WTC11 (cell line): ENCODE measurements at regions not wholly inside any gene's neighbourhood (a gene's known extent, or its start where the extent isn't known, plus 50 kb on each side); places are given as distances from the start of the nearest gene placed in this dataset.

Experiments used
- ATAC-seq: fragments of 200-7000 bp; cut with Tn5 transposase; 2 replicates; pipeline ENCODE4 v1.10.0; 2021; ENCODE audit warnings: mild to moderate bottlenecking, moderate library complexity
- CTCF ChIA-PET: fragments of 300-600 bp; sonication (Branson Sonifier 250); formaldehyde crosslinking; loops from one replicate; lab custom pipeline; 2021; ENCODE audit warnings: antibody characterized with exemption; lab: Charles Lee
- POLR2A ChIA-PET: fragments of 350-600 bp; sonication (Branson Sonifier 250); formaldehyde crosslinking; loops from one replicate; lab custom pipeline; 2021; ENCODE audit warnings: antibody characterized with exemption; lab: Charles Lee
- DNase-seq: peaks from one replicate; pipeline ENCODE4 v3.0.0; 2021; ENCODE audit warnings: low spot score
- H3K27ac Mint-ChIP-seq: 2 replicates; pipeline ENCODE4 v1.8.0; 2021; ENCODE audit warnings: mixed read lengths
- H3K27me3 Mint-ChIP-seq: 2 replicates; pipeline ENCODE4 v1.8.0; 2021; ENCODE audit warnings: low read depth, mild to moderate bottlenecking, moderate library complexity, mixed read lengths
- H3K36me3 Mint-ChIP-seq: 2 replicates; pipeline ENCODE4 v1.8.0; 2021; ENCODE audit warnings: mixed read lengths
- H3K4me1 Mint-ChIP-seq: 2 replicates; pipeline ENCODE4 v1.8.0; 2022; ENCODE audit warnings: mixed read lengths
- H3K4me3 Mint-ChIP-seq: 2 replicates; pipeline ENCODE4 v1.8.0; 2021; ENCODE audit warnings: mild to moderate bottlenecking, moderate library complexity, mixed read lengths
- H3K9me3 Mint-ChIP-seq: 2 replicates; pipeline ENCODE4 v1.8.0; 2021; ENCODE audit warnings: mixed read lengths
- CDX4 ChIP-seq: fragments of 250-450 bp; sonication (Bioruptor Pico); IDR thresholded peaks from 2 replicates; pipeline ENCODE4 v1.9.0; 2021; ENCODE audit warnings: moderate library complexity, mild to moderate bottlenecking, inconsistent platforms, borderline replicate concordance
- E2F5 ChIP-seq: sonication (generic); formaldehyde crosslinking; IDR thresholded peaks from 2 replicates; pipeline ENCODE4 v1.8.1; 2022; ENCODE audit warnings: mild to moderate bottlenecking, moderate library complexity, missing genetic modification reagents
- ERG ChIP-seq: fragments of 250-450 bp; sonication (Bioruptor Pico); IDR thresholded peaks from 2 replicates; pipeline ENCODE4 v1.8.0; 2021; ENCODE audit warnings: mild to moderate bottlenecking
- ESRRA ChIP-seq: sonication (generic); formaldehyde crosslinking; IDR thresholded peaks from 2 replicates; pipeline ENCODE4 v1.8.1; 2022; ENCODE audit warnings: mild to moderate bottlenecking, missing genetic modification reagents, borderline replicate concordance
- GABPB1 ChIP-seq: sonication (generic); formaldehyde crosslinking; IDR thresholded peaks from 2 replicates; pipeline ENCODE4 v1.8.1; 2023; ENCODE audit warnings: mild to moderate bottlenecking, missing genetic modification reagents
- JAZF1 ChIP-seq: fragments of 250-450 bp; sonication (Bioruptor Pico); IDR thresholded peaks from 2 replicates; pipeline ENCODE4 v1.9.0; 2021; ENCODE audit warnings: moderate library complexity, mild to moderate bottlenecking, inconsistent platforms
- KAT7 ChIP-seq: sonication (generic); formaldehyde crosslinking; IDR thresholded peaks from 2 replicates; pipeline ENCODE4 v1.8.1; 2023; ENCODE audit warnings: missing genetic modification reagents, mild to moderate bottlenecking, borderline replicate concordance
- MXD4 ChIP-seq: fragments of 250-450 bp; sonication (Bioruptor Pico); IDR thresholded peaks from 2 replicates; pipeline ENCODE4 v1.8.0; 2021; ENCODE audit warnings: mild to moderate bottlenecking, moderate library complexity, borderline replicate concordance
- NFATC4 ChIP-seq: fragments of 250-450 bp; sonication (Bioruptor Pico); IDR thresholded peaks from 2 replicates; pipeline ENCODE4 v1.9.0; 2021; ENCODE audit warnings: mild to moderate bottlenecking
- NR2C2 ChIP-seq: sonication (generic); formaldehyde crosslinking; IDR thresholded peaks from 2 replicates; pipeline ENCODE4 v1.8.0; 2022; ENCODE audit warnings: mild to moderate bottlenecking, missing genetic modification reagents
- NR3C1 ChIP-seq: sonication (generic); formaldehyde crosslinking; conservative IDR thresholded peaks from 2 replicates; pipeline ENCODE4 v1.8.1; 2023; ENCODE audit warnings: low read depth, mild to moderate bottlenecking, missing genetic modification reagents
- PRRX2 ChIP-seq: fragments of 250-450 bp; sonication (Bioruptor Pico); IDR thresholded peaks from 2 replicates; pipeline ENCODE4 v1.8.0; 2021; ENCODE audit warnings: mild to moderate bottlenecking
- RORB ChIP-seq: fragments of 250-450 bp; sonication (Bioruptor Pico); IDR thresholded peaks from 2 replicates; pipeline ENCODE4 v1.9.0; 2021; ENCODE audit warnings: mild to moderate bottlenecking
- ZBTB21 ChIP-seq: sonication (generic); formaldehyde crosslinking; IDR thresholded peaks from 2 replicates; pipeline ENCODE4 v1.8.1; 2023; ENCODE audit warnings: mild to moderate bottlenecking, missing genetic modification reagents, borderline replicate concordance
- ZMAT4 ChIP-seq: fragments of 250-450 bp; sonication (Bioruptor Pico); IDR thresholded peaks from 2 replicates; pipeline ENCODE4 v1.9.0; 2021; ENCODE audit warnings: mild to moderate bottlenecking
- ZNF138 ChIP-seq: sonication (generic); formaldehyde crosslinking; conservative IDR thresholded peaks from 2 replicates; pipeline ENCODE4 v1.8.1; 2022; ENCODE audit warnings: mild to moderate bottlenecking, moderate library complexity, missing genetic modification reagents
- ZNF219 ChIP-seq: sonication (generic); formaldehyde crosslinking; IDR thresholded peaks from 2 replicates; pipeline ENCODE4 v1.8.0; 2023; ENCODE audit warnings: missing genetic modification reagents, mild to moderate bottlenecking, borderline replicate concordance
- ZNF232 ChIP-seq: sonication (generic); formaldehyde crosslinking; IDR thresholded peaks from 2 replicates; pipeline ENCODE4 v1.8.0; 2022; ENCODE audit warnings: mild to moderate bottlenecking, missing genetic modification reagents
- ZNF317 ChIP-seq: sonication (generic); formaldehyde crosslinking; IDR thresholded peaks from 2 replicates; pipeline ENCODE4 v1.8.1; 2023; ENCODE audit warnings: low read depth, mild to moderate bottlenecking, moderate library complexity, missing genetic modification reagents, borderline replicate concordance
- ZNF396 ChIP-seq: fragments of 250-450 bp; sonication (Bioruptor Pico); IDR thresholded peaks from 2 replicates; pipeline ENCODE4 v1.8.0; 2021; ENCODE audit warnings: mild to moderate bottlenecking, moderate library complexity, borderline replicate concordance
- ZNF512 ChIP-seq: sonication (generic); formaldehyde crosslinking; IDR thresholded peaks from 2 replicates; pipeline ENCODE4 v1.8.1; 2022; ENCODE audit warnings: missing genetic modification reagents, borderline replicate concordance
- ZNF532 ChIP-seq: fragments of 250-450 bp; sonication (Bioruptor Pico); IDR thresholded peaks from 2 replicates; pipeline ENCODE4 v1.9.0; 2021; ENCODE audit warnings: mild to moderate bottlenecking, borderline replicate concordance
- ZSCAN18 ChIP-seq: fragments of 250-450 bp; sonication (Bioruptor Pico); IDR thresholded peaks from 2 replicates; pipeline ENCODE4 v2.1.2; 2022; ENCODE audit warnings: mild to moderate bottlenecking, moderate library complexity

- TF ChIP-seq E2F5 (CRISPR knock-in tag): no peak
- no peak for TF ChIP-seq NR3C1 (CRISPR knock-in tag)
- TF ChIP-seq ZNF138 (CRISPR knock-in tag): no peak
These were observed 165.9 kb downstream of the KTN1 start (continued) for GRCh38 chr14:55745906-55746305.

GRCh38 chr14:55746558-55746957 lies 166.6 kb downstream of the KTN1 start:
- POLR2A ChIA-PET: no interaction called here
- ATAC-seq: no peak
- H3K9me3 Mint-ChIP-seq: no peaks in the 10 kb centered on the region
- CTCF ChIA-PET: interaction anchor here (1.3 kb wide), 1 partner anchor 15 kb away, joined by 3 read pairs; no protein-coding TSS in a partner anchor
- peaks cover 11% of the 10 kb centered on the region for H3K4me1 Mint-ChIP-seq
- TF ChIP-seq ZNF396 (CRISPR knock-in tag) (no peak), ESRRA (CRISPR knock-in tag) (no peak), RORB (CRISPR knock-in tag) (no peak), ZNF232 (no peak), ZNF512 (CRISPR knock-in tag) (no peak), ZSCAN18 (no peak), PRRX2 (CRISPR knock-in tag) (no peak), GABPB1 (CRISPR knock-in tag) (no peak), KAT7 (no peak), NR2C2 (CRISPR knock-in tag) (no peak), CDX4 (CRISPR knock-in tag) (no peak)
- H3K27ac Mint-ChIP-seq: no peak overlapping the region
- DNase-seq: no peak
- H3K27me3 Mint-ChIP-seq: no peaks in the 10 kb centered on the region
- no peak overlapping the region for H3K4me3 Mint-ChIP-seq
- H3K36me3 Mint-ChIP-seq: no peaks in the 10 kb centered on the region

- POLR2A ChIA-PET: no interaction called here
- ATAC-seq (no peak), DNase-seq (no peak)
- Mint-ChIP-seq H3K27ac (no peak overlapping the region), H3K4me3 (no peak overlapping the region), H3K27me3 (no peaks in the 10 kb centered on the region), H3K4me1 (peaks cover 17% of the 10 kb centered on the region), H3K9me3 (no peaks in the 10 kb centered on the region), H3K36me3 (no peaks in the 10 kb centered on the region)
- CTCF ChIA-PET: interaction anchor here (1.3 kb wide), 1 partner anchor 15 kb away, joined by 3 read pairs; no protein-coding TSS in a partner anchor
- TF ChIP-seq ERG (no peak), JAZF1 (CRISPR knock-in tag) (no peak), ZNF317 (CRISPR knock-in tag) (no peak), RORB (CRISPR knock-in tag) (no peak), NFATC4 (CRISPR knock-in tag) (no peak), ZMAT4 (CRISPR knock-in tag) (no peak), ZBTB21 (CRISPR knock-in tag) (no peak), MXD4 (no peak), ZNF532 (CRISPR knock-in tag) (no peak), ZNF219 (CRISPR knock-in tag) (no peak)
These were observed 167.2 kb downstream of the KTN1 start for GRCh38 chr14:55747186-55747585.
